SK-N-SH (cell line): ENCODE measurements at regions not wholly inside any gene's neighbourhood (a gene's known extent, or its start where the extent isn't known, plus 50 kb on each side); places are given as distances from the start of the nearest gene placed in this dataset.

Source experiments
- CTCF ChIA-PET: fragments of 300-600, 350-600 bp; formaldehyde crosslinking; extraction: SDS; loops from one replicate; lab custom pipeline; 2021; lab: Yijun Ruan, JAX
- POLR2A ChIA-PET: fragments of 350-600 bp; sonication (Branson Sonifier 250); formaldehyde crosslinking; extraction: SDS; loops from one replicate; lab custom pipeline; 2020; ENCODE audit warnings: antibody characterized with exemption, inconsistent platforms; lab: Yijun Ruan, JAX
- DNase-seq: peaks from one replicate; pipeline ENCODE4 v3.0.0; 2012
- H2AFZ ChIP-seq: fragments of 200-600 bp; sonication (generic); 2 replicates; pipeline ENCODE4 v1.8.1; 2016; ENCODE audit warnings: antibody characterized with exemption, mild to moderate bottlenecking, low read depth
- H3F3A ChIP-seq: fragments of 200-600 bp; sonication (generic); replicated peaks from 2 replicates; pipeline ENCODE3; 2016; ENCODE audit warnings: antibody characterized with exemption, mild to moderate bottlenecking; ENCODE audit not compliant: insufficient read depth
- H3K27ac ChIP-seq, 2 experiments: fragments of 200-500 bp in 1 of 2; fragments of 200-600 bp in 1 of 2; sonication (Bioruptor generic) in 1 of 2; sonication (generic), shearing (Covaris generic) in 1 of 2; 2 replicates each; pipeline versions ENCODE4 v1.5.1 to v1.6.1; 2014 to 2016; ENCODE audit warnings: low read depth in 2 of 2, inconsistent platforms in 1 of 2, low read length in 1 of 2, mild to moderate bottlenecking in 1 of 2, mixed read lengths in 1 of 2
- H3K27me3 ChIP-seq: fragments of 200-600 bp; sonication (generic), shearing (Covaris generic); 2 replicates; pipeline ENCODE4 v1.6.1; 2016; ENCODE audit warnings: mixed run types; ENCODE audit not compliant: insufficient read depth
- H3K36me3 ChIP-seq, 2 experiments: fragments of 200-500 bp in 1 of 2; fragments of 200-600 bp in 1 of 2; sonication (Bioruptor generic) in 1 of 2; sonication (generic) in 1 of 2; replicated peaks in 1 of 2; 2 replicates each; pipeline versions ENCODE3 to v1.5.1; 2014 to 2016; ENCODE audit warnings: low read length in 1 of 2, mild to moderate bottlenecking in 1 of 2; ENCODE audit not compliant: insufficient read depth in 2 of 2, control insufficient read depth in 1 of 2
- H3K4me1 ChIP-seq, 2 experiments: fragments of 200-500 bp in 1 of 2; fragments of 200-600 bp in 1 of 2; sonication (Bioruptor generic) in 1 of 2; sonication (generic), shearing (Covaris generic) in 1 of 2; 2 replicates each; pipeline versions ENCODE4 v1.5.1 to v1.6.1; 2014 to 2016; ENCODE audit warnings: low read depth in 1 of 2, low read length in 1 of 2, mixed run types in 1 of 2; ENCODE audit not compliant: insufficient read depth in 2 of 2, control insufficient read depth in 1 of 2
- H3K4me2 ChIP-seq: fragments of 200-600 bp; sonication (generic), shearing (Covaris generic); 2 replicates; pipeline ENCODE4 v1.6.1; 2017; ENCODE audit warnings: mixed run types
- H3K4me3 ChIP-seq, 2 experiments: fragments of 200-500 bp in 1 of 2; fragments of 200-600 bp in 1 of 2; sonication (Bioruptor generic) in 1 of 2; sonication (generic), shearing (Covaris generic) in 1 of 2; 2 replicates each; pipeline versions ENCODE4 v1.5.1 to v1.8.1; 2014 to 2016; ENCODE audit warnings: low read depth in 2 of 2, inconsistent platforms in 1 of 2, low read length in 1 of 2, mild to moderate bottlenecking in 1 of 2, mixed read lengths in 1 of 2, moderate library complexity in 1 of 2
- H3K79me2 ChIP-seq: fragments of 200-600 bp; sonication (generic); 2 replicates; pipeline ENCODE4 v1.8.1; 2017; ENCODE audit warnings: mild to moderate bottlenecking; ENCODE audit not compliant: insufficient read depth
- H3K9ac ChIP-seq: fragments of 200-600 bp; sonication (generic); 2 replicates; pipeline ENCODE4 v1.6.1; 2017; ENCODE audit warnings: mixed run types
- H3K9me2 ChIP-seq: fragments of 200-600 bp; sonication (generic); 2 replicates; pipeline ENCODE4 v1.6.1; 2017; ENCODE audit warnings: mixed run types
- H3K9me3 ChIP-seq: fragments of 200-600 bp; sonication (generic); 2 replicates; pipeline ENCODE4 v1.6.1; 2017; ENCODE audit warnings: mixed run types, mild to moderate bottlenecking, moderate library complexity
- H4K20me1 ChIP-seq: fragments of 200-600 bp; sonication (generic); 2 replicates; pipeline ENCODE4 v1.6.1; 2017; ENCODE audit warnings: mild to moderate bottlenecking, mixed run types; ENCODE audit not compliant: insufficient read depth
- CHD2 ChIP-seq: fragments of 150-350 bp; IDR thresholded peaks from 2 replicates; pipeline ENCODE4 v1.6.1; 2018; ENCODE audit warnings: low read length; ENCODE audit not compliant: partially characterized antibody
- ELF1 ChIP-seq: IDR thresholded peaks from 2 replicates; pipeline ENCODE4 v1.4.0; 2012
- EZH2phosphoT487 ChIP-seq: fragments of 200-600 bp; sonication (generic); IDR thresholded peaks from 2 replicates; pipeline ENCODE4 v1.6.1; 2017; ENCODE audit warnings: low read depth, mixed run types, mild to moderate bottlenecking, antibody characterized with exemption, moderate library complexity, borderline replicate concordance
- FOSL2 ChIP-seq: IDR thresholded peaks from 2 replicates; pipeline ENCODE4 v1.4.0; 2012; ENCODE audit warnings: low read depth, mild to moderate bottlenecking, moderate library complexity, borderline replicate concordance
- FOXJ3 ChIP-seq: sonication (generic); formaldehyde crosslinking; IDR thresholded peaks from 2 replicates; pipeline ENCODE4 v1.5.1; 2020; ENCODE audit warnings: mild to moderate bottlenecking, missing genetic modification reagents
- NFIC ChIP-seq: IDR thresholded peaks from 2 replicates; pipeline ENCODE4 v1.4.0; 2012; ENCODE audit warnings: borderline replicate concordance
- RCOR1 ChIP-seq: fragments of 150-350 bp; IDR thresholded peaks from 2 replicates; pipeline ENCODE4 v1.6.1; 2017; ENCODE audit warnings: antibody characterized with exemption, low read length
- TAF1 ChIP-seq: IDR thresholded peaks from 2 replicates; pipeline ENCODE4 v1.6.1; 2012; ENCODE audit warnings: low read depth, mild to moderate bottlenecking, low read length, moderate library complexity, borderline replicate concordance
- TCF12 ChIP-seq: IDR thresholded peaks from 2 replicates; pipeline ENCODE4 v1.4.0; 2012
- WGBS: methylation state at CpG from one replicate; pipeline ENCODE4 v1.1.6; 2017; ENCODE audit warnings: low lambda C conversion rate; 5-methylcytosine and 5-hydroxymethylcytosine counted together
- TF ChIP-seq, protein P1 (sequence below): fragments of 150-350 bp; IDR thresholded peaks from 2 replicates; pipeline ENCODE4 v1.6.1; 2017; ENCODE audit warnings: antibody characterized with exemption, low read length, low read depth, borderline replicate concordance
- TF ChIP-seq, protein P2 (sequence below): IDR thresholded peaks from 2 replicates; pipeline ENCODE4; 2012
- TF ChIP-seq, protein P3 (sequence below): IDR thresholded peaks from 2 replicates; pipeline ENCODE4 v1.4.0; 2012; ENCODE audit warnings: low read depth, borderline replicate concordance

DNA sequence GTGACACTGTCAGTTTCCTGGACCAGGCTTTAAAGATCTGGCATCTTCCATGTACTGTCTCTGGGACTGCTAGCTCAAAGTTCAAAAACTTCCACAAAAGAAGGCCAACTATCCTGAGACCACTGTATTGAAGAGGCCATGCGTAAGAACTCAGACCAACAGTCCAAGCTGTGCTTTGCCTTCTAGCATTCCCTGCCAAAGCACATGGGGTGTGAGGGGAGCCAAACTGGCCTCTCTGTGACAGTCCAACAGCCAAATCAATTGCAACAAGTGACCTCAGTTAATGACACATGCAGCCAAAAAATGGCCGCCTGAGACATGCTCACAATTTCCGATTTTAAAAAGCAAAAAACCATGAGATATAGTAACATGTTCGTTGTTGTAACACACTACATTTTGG, 160.3 kb upstream of the CDH19 start:
- H3K9me2 ChIP-seq = no peaks in the 10 kb centered on the region
- no peaks in the 10 kb centered on the region for H3K79me2 ChIP-seq
- ChIA-PET POLR2A (no interaction called here), CTCF (interaction anchor here (0.7 kb wide), 1 partner anchor 12 kb away, joined by 3 read pairs; no protein-coding TSS in a partner anchor)
- 55% methylated on average over 4 of the region's 4 CpGs for WGBS
- TF ChIP-seq FOSL2 = no peak
- TF ChIP-seq TAF1 = no peak
- TF ChIP-seq, protein P1, sequence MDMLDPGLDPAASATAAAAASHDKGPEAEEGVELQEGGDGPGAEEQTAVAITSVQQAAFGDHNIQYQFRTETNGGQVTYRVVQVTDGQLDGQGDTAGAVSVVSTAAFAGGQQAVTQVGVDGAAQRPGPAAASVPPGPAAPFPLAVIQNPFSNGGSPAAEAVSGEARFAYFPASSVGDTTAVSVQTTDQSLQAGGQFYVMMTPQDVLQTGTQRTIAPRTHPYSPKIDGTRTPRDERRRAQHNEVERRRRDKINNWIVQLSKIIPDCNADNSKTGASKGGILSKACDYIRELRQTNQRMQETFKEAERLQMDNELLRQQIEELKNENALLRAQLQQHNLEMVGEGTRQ = no peak
- TF ChIP-seq ELF1 = no peak
- TF ChIP-seq, protein P2, sequence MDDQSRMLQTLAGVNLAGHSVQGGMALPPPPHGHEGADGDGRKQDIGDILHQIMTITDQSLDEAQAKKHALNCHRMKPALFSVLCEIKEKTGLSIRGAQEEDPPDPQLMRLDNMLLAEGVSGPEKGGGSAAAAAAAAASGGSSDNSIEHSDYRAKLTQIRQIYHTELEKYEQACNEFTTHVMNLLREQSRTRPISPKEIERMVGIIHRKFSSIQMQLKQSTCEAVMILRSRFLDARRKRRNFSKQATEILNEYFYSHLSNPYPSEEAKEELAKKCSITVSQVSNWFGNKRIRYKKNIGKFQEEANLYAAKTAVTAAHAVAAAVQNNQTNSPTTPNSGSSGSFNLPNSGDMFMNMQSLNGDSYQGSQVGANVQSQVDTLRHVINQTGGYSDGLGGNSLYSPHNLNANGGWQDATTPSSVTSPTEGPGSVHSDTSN = no peak
- TF ChIP-seq, protein P3, sequence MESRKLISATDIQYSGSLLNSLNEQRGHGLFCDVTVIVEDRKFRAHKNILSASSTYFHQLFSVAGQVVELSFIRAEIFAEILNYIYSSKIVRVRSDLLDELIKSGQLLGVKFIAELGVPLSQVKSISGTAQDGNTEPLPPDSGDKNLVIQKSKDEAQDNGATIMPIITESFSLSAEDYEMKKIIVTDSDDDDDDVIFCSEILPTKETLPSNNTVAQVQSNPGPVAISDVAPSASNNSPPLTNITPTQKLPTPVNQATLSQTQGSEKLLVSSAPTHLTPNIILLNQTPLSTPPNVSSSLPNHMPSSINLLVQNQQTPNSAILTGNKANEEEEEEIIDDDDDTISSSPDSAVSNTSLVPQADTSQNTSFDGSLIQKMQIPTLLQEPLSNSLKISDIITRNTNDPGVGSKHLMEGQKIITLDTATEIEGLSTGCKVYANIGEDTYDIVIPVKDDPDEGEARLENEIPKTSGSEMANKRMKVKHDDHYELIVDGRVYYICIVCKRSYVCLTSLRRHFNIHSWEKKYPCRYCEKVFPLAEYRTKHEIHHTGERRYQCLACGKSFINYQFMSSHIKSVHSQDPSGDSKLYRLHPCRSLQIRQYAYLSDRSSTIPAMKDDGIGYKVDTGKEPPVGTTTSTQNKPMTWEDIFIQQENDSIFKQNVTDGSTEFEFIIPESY = no peak
- no peak for TF ChIP-seq TCF12
- H3K36me3 ChIP-seq = no peaks in the 10 kb centered on the region
- no peak for DNase-seq
- H4K20me1 ChIP-seq = no peaks in the 10 kb centered on the region
- no peak overlapping the region for H3K27ac ChIP-seq
- no peaks in the 10 kb centered on the region for H3F3A ChIP-seq
- no peak overlapping the region for H3K9ac ChIP-seq
- H3K4me2 ChIP-seq = no peak overlapping the region
- no peaks in the 10 kb centered on the region for H3K9me3 ChIP-seq
- H3K4me1 ChIP-seq = no peaks in the 10 kb centered on the region
- no peak overlapping the region for H2AFZ ChIP-seq
- H3K27me3 ChIP-seq = no peaks in the 10 kb centered on the region
- H3K4me3 ChIP-seq = no peak overlapping the region

DNA sequence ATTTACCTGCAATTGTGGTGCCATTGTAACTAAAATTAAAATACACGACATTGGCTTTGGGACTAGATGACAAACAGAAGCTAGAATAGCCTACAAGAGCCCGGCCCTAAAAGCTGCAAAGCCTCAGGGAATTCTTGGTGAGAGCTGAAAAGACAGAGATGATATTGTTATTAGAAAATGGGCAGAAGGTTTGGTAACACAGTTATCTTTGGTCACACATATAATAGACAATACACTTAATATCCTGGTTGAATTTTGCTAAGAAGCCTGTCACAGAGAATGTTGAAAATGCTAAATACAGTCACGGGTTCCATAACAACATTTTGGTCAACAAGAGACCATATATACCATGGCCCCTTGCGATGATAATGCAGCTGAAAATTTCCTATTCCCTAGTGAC, 157.3 kb upstream of the CDH19 start:
- Histone ChIP-seq H3K79me2 (no peaks in the 10 kb centered on the region), H3K9me2 (no peaks in the 10 kb centered on the region), H3K27me3 (no peaks in the 10 kb centered on the region), H3K4me3 (no peak overlapping the region), H3K4me1 (no peaks in the 10 kb centered on the region), H3F3A (no peaks in the 10 kb centered on the region), H3K9ac (no peak overlapping the region), H3K4me2 (no peak overlapping the region), H3K9me3 (no peaks in the 10 kb centered on the region), H3K27ac (no peak overlapping the region), H2AFZ (no peak overlapping the region), H4K20me1 (no peaks in the 10 kb centered on the region), H3K36me3 (no peaks in the 10 kb centered on the region)
- DNase-seq = no peak
- 39% methylated on average over 4 of the region's 4 CpGs for WGBS
- ChIA-PET CTCF (interaction anchor here (0.5 kb wide), 1 partner anchor 13 kb away, joined by 3 read pairs; no protein-coding TSS in a partner anchor), POLR2A (no interaction called here)
- TF ChIP-seq NFIC (no peak), FOSL2 (no peak), EZH2phosphoT487 (no peak), RCOR1 (no peak), FOXJ3 (CRISPR knock-in tag) (no peak), CHD2 (no peak)
